Osteocyte (in vitro differentiated cells): ENCODE measurements at regions not wholly inside any gene's neighbourhood (a gene's known extent, or its start where the extent isn't known, plus 50 kb on each side); places are given as distances from the start of the nearest gene placed in this dataset.

ENCODE experiments used
- DNase-seq: peaks from one replicate; pipeline ENCODE4 v3.0.0; 2021; ENCODE audit warnings: mixed read lengths; ENCODE audit not compliant: unreplicated experiment; ENCODE audit errors: extremely low spot score
- H3K27ac Mint-ChIP-seq: one replicate; pipeline ENCODE4 v1.8.0; 2021; ENCODE audit warnings: mild to moderate bottlenecking, mixed read lengths; ENCODE audit not compliant: unreplicated experiment
- H3K27me3 Mint-ChIP-seq: one replicate; pipeline ENCODE4 v1.8.0; 2021; ENCODE audit warnings: mixed read lengths; ENCODE audit not compliant: unreplicated experiment
- H3K36me3 Mint-ChIP-seq: one replicate; pipeline ENCODE4 v1.8.0; 2021; ENCODE audit warnings: mixed read lengths; ENCODE audit not compliant: unreplicated experiment
- H3K4me1 Mint-ChIP-seq: one replicate; pipeline ENCODE4 v1.8.0; 2021; ENCODE audit warnings: mixed read lengths; ENCODE audit not compliant: unreplicated experiment
- H3K4me3 Mint-ChIP-seq: one replicate; pipeline ENCODE4 v1.8.0; 2021; ENCODE audit warnings: mild to moderate bottlenecking, moderate library complexity, mixed read lengths; ENCODE audit not compliant: unreplicated experiment
- H3K9me3 Mint-ChIP-seq: one replicate; pipeline ENCODE4 v1.8.0; 2021; ENCODE audit warnings: mixed read lengths; ENCODE audit not compliant: unreplicated experiment
- CTCF ChIP-seq: fragments of 200-600 bp; sonication (generic); IDR thresholded peaks from 2 replicates; pipeline ENCODE4 v1.5.0; 2021; ENCODE audit warnings: antibody characterized with exemption, mild to moderate bottlenecking, moderate library complexity

GRCh38 chr6:147060636-147061035, 143.6 kb upstream of the STXBP5 start:
- Mint-ChIP-seq H3K27me3 (no peaks in the 10 kb centered on the region), H3K4me1 (peaks cover 16% of the 10 kb centered on the region), H3K9me3 (no peaks in the 10 kb centered on the region), H3K36me3 (no peaks in the 10 kb centered on the region), H3K4me3 (no peak overlapping the region), H3K27ac (no peak overlapping the region)
- no peak for DNase-seq
- no peak for TF ChIP-seq CTCF

GRCh38 chr6:147061252-147061651, 143.0 kb upstream of the STXBP5 start:
- DNase-seq = no peak
- TF ChIP-seq CTCF = no peak
- Mint-ChIP-seq H3K4me3 (no peak overlapping the region), H3K36me3 (no peaks in the 10 kb centered on the region), H3K27me3 (no peaks in the 10 kb centered on the region), H3K9me3 (peaks cover 2% of the 10 kb centered on the region), H3K4me1 (peaks cover 16% of the 10 kb centered on the region), H3K27ac (no peak overlapping the region)

DNA sequence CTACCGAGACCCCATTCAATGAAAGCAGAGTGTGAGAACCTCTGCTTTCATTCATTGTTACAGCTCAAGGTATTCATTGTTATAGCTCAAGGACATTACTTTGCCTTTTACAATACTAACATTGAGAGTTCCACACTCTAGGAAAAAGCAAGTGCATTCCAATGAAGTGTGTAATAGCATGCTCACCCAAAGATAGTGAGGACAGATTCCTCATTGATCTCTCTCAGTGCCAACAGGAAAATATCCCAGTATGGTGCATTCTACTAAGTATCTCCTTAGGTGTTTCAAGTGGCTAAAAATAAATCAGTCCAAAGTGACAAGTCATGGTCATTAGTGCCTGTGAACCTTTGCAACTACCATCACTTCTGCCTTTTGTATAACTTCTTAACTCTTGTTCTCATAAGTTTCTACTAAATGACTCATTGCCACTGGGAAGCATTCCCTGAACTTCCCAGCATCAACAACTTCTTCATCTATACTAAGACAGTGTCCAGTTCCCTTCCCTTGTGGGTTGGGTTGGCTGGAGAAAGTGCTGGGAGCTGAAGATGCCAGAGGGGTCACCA, 140.7 kb upstream of the STXBP5 start:
- Mint-ChIP-seq H3K27me3 (no peaks in the 10 kb centered on the region), H3K36me3 (no peaks in the 10 kb centered on the region), H3K9me3 (peaks cover 9% of the 10 kb centered on the region), H3K4me3 (no peak overlapping the region), H3K4me1 (peaks cover 10% of the 10 kb centered on the region), H3K27ac (no peak overlapping the region)
- no peak for DNase-seq
- no peak for TF ChIP-seq CTCF

DNA sequence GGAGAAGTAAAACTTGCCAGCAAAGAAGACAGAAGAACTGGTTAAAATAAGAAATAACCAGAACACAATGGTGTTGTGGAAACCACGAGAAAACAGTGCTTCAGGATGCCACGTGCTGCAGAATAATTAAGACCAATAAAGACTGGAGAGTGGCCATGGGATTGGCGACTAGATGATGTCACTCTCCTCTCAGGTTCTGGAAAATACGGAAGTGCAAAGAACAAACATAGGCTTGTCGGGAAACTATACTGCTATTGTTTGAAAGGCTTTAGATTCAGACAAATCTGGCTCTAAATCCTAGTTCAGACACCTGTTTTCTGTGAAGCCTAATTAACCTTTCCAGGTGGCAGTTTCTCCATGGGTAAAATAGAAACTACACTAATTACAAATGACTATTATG, 138.4 kb upstream of the STXBP5 start:
- Mint-ChIP-seq H3K4me3 (no peak overlapping the region), H3K27me3 (no peaks in the 10 kb centered on the region), H3K4me1 (peaks cover 10% of the 10 kb centered on the region), H3K9me3 (peaks cover 17% of the 10 kb centered on the region), H3K27ac (no peak overlapping the region), H3K36me3 (no peaks in the 10 kb centered on the region)
- no peak for TF ChIP-seq CTCF
- DNase-seq = no peak

DNA sequence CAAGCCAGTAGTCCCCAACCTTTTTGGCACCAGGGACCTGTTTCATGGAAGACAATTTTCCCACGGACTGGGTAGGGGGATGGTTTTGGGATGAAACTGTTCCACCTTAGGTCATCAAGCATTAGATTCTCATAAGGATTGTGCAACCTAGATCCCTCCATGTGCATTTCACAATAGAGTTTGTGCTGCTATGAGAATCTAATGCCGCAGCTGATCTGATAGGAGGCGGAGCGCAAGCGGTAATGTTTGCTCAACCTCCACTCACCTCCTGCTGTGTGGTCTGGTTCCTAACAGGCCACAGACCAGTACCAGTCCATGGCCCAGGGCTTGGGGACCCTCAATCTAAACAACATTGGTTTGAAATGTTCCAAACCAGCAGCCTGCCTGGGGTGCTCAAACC, 137.0 kb upstream of the STXBP5 start:
- no peak for DNase-seq
- Mint-ChIP-seq H3K27me3 (no peaks in the 10 kb centered on the region), H3K36me3 (no peaks in the 10 kb centered on the region), H3K4me3 (no peak overlapping the region), H3K27ac (no peak overlapping the region), H3K4me1 (peaks cover 10% of the 10 kb centered on the region), H3K9me3 (peaks cover 17% of the 10 kb centered on the region)
- TF ChIP-seq CTCF = no peak
